Liver (tissue), 3 donors: ENCODE measurements at regions not wholly inside any gene's neighbourhood (a gene's known extent, or its start where the extent isn't known, plus 50 kb on each side); places are given as distances from the start of the nearest gene placed in this dataset.
"Not testable (repeated sequence)": the region's sequence is repeated elsewhere in the genome, so short reads cannot be mapped to it uniquely, and the experiment has no call there.

Experiments used
- HNF4A ChIP-seq, 2 donors: conservative IDR thresholded peaks; 2 replicates each; pipeline ENCODE4 v1.6.1; 2016; ENCODE audit warnings: antibody characterized with exemption in 2 of 2, mild to moderate bottlenecking in 2 of 2
- JUND ChIP-seq, 2 donors: IDR thresholded peaks; 2 replicates each; pipeline ENCODE4 v1.6.1; 2016; ENCODE audit warnings: antibody characterized with exemption in 2 of 2
- TF ChIP-seq, protein P1 (sequence below): fragments of 150-350 bp; IDR thresholded peaks from 2 replicates; pipeline ENCODE4 v1.5.1; 2017; ENCODE audit warnings: improper control_type of control experiment, low read depth, low read length; ENCODE audit not compliant: missing input control
- TF ChIP-seq, protein P2 (sequence below): IDR thresholded peaks from 2 replicates; pipeline ENCODE4 v1.6.1; 2016; ENCODE audit warnings: antibody characterized with exemption, mild to moderate bottlenecking
- donor health status: healthy.
- donor health status: healthy.

DNA sequence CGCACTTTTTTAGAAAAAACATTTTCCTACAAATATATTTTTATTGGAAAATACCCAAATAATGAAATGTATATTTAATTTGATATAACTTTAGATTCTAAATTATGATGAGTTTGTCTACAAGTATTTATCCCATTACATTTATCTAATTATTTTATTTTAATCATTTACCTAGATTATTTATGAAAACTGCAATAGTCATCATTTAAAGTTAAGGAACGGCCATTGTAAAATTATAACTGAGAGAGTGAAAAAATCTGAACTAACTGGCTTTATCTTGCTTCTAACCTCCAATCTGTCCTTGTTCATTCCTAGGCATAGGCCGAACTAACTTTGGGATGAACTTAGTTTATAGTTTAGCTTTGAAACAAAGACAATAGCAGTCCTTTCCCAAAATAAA, 368.8 kb downstream of the ADGRD1 start:
- not testable (repeated sequence) for TF ChIP-seq HNF4A (conservative IDR thresholded peaks at IDR 0.05); JUND (IDR thresholded peaks at IDR 0.05)
- TF ChIP-seq, protein P1, sequence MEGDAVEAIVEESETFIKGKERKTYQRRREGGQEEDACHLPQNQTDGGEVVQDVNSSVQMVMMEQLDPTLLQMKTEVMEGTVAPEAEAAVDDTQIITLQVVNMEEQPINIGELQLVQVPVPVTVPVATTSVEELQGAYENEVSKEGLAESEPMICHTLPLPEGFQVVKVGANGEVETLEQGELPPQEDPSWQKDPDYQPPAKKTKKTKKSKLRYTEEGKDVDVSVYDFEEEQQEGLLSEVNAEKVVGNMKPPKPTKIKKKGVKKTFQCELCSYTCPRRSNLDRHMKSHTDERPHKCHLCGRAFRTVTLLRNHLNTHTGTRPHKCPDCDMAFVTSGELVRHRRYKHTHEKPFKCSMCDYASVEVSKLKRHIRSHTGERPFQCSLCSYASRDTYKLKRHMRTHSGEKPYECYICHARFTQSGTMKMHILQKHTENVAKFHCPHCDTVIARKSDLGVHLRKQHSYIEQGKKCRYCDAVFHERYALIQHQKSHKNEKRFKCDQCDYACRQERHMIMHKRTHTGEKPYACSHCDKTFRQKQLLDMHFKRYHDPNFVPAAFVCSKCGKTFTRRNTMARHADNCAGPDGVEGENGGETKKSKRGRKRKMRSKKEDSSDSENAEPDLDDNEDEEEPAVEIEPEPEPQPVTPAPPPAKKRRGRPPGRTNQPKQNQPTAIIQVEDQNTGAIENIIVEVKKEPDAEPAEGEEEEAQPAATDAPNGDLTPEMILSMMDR, result not testable (repeated sequence)
- TF ChIP-seq, protein P2, sequence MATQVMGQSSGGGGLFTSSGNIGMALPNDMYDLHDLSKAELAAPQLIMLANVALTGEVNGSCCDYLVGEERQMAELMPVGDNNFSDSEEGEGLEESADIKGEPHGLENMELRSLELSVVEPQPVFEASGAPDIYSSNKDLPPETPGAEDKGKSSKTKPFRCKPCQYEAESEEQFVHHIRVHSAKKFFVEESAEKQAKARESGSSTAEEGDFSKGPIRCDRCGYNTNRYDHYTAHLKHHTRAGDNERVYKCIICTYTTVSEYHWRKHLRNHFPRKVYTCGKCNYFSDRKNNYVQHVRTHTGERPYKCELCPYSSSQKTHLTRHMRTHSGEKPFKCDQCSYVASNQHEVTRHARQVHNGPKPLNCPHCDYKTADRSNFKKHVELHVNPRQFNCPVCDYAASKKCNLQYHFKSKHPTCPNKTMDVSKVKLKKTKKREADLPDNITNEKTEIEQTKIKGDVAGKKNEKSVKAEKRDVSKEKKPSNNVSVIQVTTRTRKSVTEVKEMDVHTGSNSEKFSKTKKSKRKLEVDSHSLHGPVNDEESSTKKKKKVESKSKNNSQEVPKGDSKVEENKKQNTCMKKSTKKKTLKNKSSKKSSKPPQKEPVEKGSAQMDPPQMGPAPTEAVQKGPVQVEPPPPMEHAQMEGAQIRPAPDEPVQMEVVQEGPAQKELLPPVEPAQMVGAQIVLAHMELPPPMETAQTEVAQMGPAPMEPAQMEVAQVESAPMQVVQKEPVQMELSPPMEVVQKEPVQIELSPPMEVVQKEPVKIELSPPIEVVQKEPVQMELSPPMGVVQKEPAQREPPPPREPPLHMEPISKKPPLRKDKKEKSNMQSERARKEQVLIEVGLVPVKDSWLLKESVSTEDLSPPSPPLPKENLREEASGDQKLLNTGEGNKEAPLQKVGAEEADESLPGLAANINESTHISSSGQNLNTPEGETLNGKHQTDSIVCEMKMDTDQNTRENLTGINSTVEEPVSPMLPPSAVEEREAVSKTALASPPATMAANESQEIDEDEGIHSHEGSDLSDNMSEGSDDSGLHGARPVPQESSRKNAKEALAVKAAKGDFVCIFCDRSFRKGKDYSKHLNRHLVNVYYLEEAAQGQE, result not testable (repeated sequence)
